CD4-positive, alpha-beta memory T cell (primary cell): ENCODE measurements at regions not wholly inside any gene's neighbourhood (a gene's known extent, or its start where the extent isn't known, plus 50 kb on each side); places are given as distances from the start of the nearest gene placed in this dataset.
"Not testable (repeated sequence)": the region's sequence is repeated elsewhere in the genome, so short reads cannot be mapped to it uniquely, and the experiment has no call there.

Experiments
- CTCF ChIA-PET: fragments of 350-600 bp; sonication (Branson Sonifier 250); formaldehyde crosslinking; loops from one replicate; lab custom pipeline; 2021; ENCODE audit warnings: inconsistent platforms; ENCODE audit not compliant: partially characterized antibody; lab: Charles Lee
- POLR2A ChIA-PET: fragments of 350-600 bp; sonication (Branson Sonifier 250); formaldehyde crosslinking; loops from one replicate; lab custom pipeline; 2021; ENCODE audit not compliant: partially characterized antibody; lab: Charles Lee
- DNase-seq, 5 donors: peaks; one replicate each; pipeline versions ENCODE4 v3.0.0 to v3.0.0-alpha.2; 2020 to 2022; ENCODE audit warnings: mixed read lengths in 1 of 5
- H3K27ac ChIP-seq: one replicate; pipeline ENCODE4 v1.7.0; 2013; ENCODE audit warnings: low read depth, low read length
- H3K27me3 ChIP-seq: 2 replicates; pipeline ENCODE4 v1.7.0; 2013; ENCODE audit warnings: mild to moderate bottlenecking, low read length, moderate library complexity; ENCODE audit not compliant: insufficient read depth
- H3K36me3 ChIP-seq: 2 replicates; pipeline ENCODE4 v1.7.0; 2013; ENCODE audit warnings: mild to moderate bottlenecking, low read length, moderate library complexity; ENCODE audit not compliant: insufficient read depth
- H3K4me1 ChIP-seq: 2 replicates; pipeline ENCODE4 v1.7.0; 2013; ENCODE audit warnings: mild to moderate bottlenecking, low read length, moderate library complexity; ENCODE audit not compliant: insufficient read depth
- H3K4me3 ChIP-seq, 2 donors: one replicate each; pipeline ENCODE4 v1.7.0; 2013; ENCODE audit warnings: low read length in 2 of 2, mild to moderate bottlenecking in 1 of 2
- H3K9me3 ChIP-seq, 2 donors: one replicate each; pipeline ENCODE4 v1.7.0; 2013; ENCODE audit warnings: low read length in 2 of 2, control low read depth in 1 of 2; ENCODE audit not compliant: control insufficient read depth in 1 of 2
- H3K27ac Mint-ChIP-seq, 7 donors: one replicate each; pipeline ENCODE4 v1.8.0; 2020 to 2021; ENCODE audit warnings: mixed read lengths in 7 of 7, mild to moderate bottlenecking in 6 of 7, inconsistent platforms in 3 of 7, moderate library complexity in 3 of 7
- H3K27me3 Mint-ChIP-seq, 2 donors: one replicate each; pipeline ENCODE4 v1.8.0; 2020 to 2021; ENCODE audit warnings: mixed read lengths in 2 of 2
- H3K36me3 Mint-ChIP-seq, 2 donors: one replicate each; pipeline ENCODE4 v1.8.0; 2020 to 2021; ENCODE audit warnings: mixed read lengths in 2 of 2, inconsistent platforms in 1 of 2, mild to moderate bottlenecking in 1 of 2
- H3K4me1 Mint-ChIP-seq, 4 donors: one replicate each; pipeline ENCODE4 v1.8.0; 2020 to 2021; ENCODE audit warnings: mixed read lengths in 4 of 4, mild to moderate bottlenecking in 1 of 4
- H3K4me3 Mint-ChIP-seq, 8 donors: one replicate each; pipeline ENCODE4 v1.8.0; 2020 to 2021; ENCODE audit warnings: mixed read lengths in 8 of 8, mild to moderate bottlenecking in 7 of 8, moderate library complexity in 6 of 8, inconsistent platforms in 3 of 8
- H3K9me3 Mint-ChIP-seq, 8 donors: one replicate each; pipeline ENCODE4 v1.8.0; 2020 to 2021; ENCODE audit warnings: mixed read lengths in 8 of 8, mild to moderate bottlenecking in 5 of 8, inconsistent platforms in 3 of 8, moderate library complexity in 1 of 8
- intact Hi-C: fragments of 100-400 bp; cut with micrococcal nuclease; formaldehyde crosslinking; loops from one replicate; pipeline ENCODE4 v1.15.1; 2023

DNA sequence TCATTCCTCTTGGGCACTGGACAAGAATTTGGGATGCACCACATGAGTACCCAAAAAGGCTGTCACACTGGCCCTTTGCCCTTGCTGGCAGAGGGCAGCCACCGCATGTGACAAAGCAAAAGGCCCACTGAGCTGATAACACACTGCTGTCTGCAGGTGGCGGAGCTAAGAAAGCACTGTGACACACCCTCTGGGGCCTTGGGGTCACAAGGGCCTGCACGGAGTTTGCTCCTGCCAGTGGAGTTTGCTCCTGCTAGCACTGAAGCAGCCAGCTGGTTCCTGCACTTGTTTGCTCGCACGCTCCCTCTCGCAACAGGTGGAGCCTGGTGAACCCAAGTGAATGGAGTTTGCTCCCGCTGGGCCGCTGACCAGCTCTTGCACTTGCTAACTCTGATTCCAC lies 132.6 kb downstream of the LCA5 start:
- ChIA-PET POLR2A (no interaction called here), CTCF (no interaction called here)
- H3K36me3 ChIP-seq, result no peaks in the 10 kb centered on the region
- intact Hi-C loops, result no loop called here
- no peak overlapping the region for H3K27ac Mint-ChIP-seq
- H3K4me1 Mint-ChIP-seq, result no peaks in the 10 kb centered on the region
- H3K36me3 Mint-ChIP-seq, result no peaks in the 10 kb centered on the region
- H3K27ac ChIP-seq, result no peak overlapping the region
- no peak overlapping the region for H3K4me3 ChIP-seq
- DNase-seq, result no peak
- H3K9me3 Mint-ChIP-seq, result no peaks in the 10 kb centered on the region
- peaks cover 0 to 3% of the 10 kb centered on the region in 2 donors for H3K27me3 Mint-ChIP-seq
- no peak overlapping the region for H3K4me3 Mint-ChIP-seq
- no peaks in the 10 kb centered on the region for H3K9me3 ChIP-seq
- H3K4me1 ChIP-seq, result no peaks in the 10 kb centered on the region
- no peaks in the 10 kb centered on the region for H3K27me3 ChIP-seq

DNA sequence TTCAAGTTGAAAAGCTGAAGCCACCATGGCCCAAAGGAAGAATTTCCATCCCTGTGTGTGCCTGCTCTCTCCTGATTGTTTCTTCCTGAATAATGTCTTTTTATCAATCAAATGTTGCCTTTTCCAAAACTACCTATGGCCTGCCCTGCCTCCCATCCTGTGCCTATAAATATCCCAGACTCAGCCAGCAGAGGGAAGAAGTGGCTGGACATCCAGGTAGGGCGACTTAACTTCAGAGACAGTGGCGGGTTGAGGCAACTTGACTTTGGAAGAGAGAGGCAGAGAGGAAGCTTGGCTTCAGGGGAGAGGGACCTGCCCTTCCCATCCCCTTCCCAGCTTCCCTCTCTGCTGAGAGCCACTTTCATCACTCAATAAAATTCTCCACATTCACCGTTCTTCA lies 133.0 kb downstream of the LCA5 start:
- CTCF ChIA-PET, result no interaction called here
- no peak for DNase-seq
- intact Hi-C loops, result no loop called here
- Histone ChIP-seq H3K27ac (no peak overlapping the region), H3K4me3 (no peak overlapping the region), H3K36me3 (no peaks in the 10 kb centered on the region), H3K4me1 (no peaks in the 10 kb centered on the region), H3K27me3 (no peaks in the 10 kb centered on the region), H3K9me3 (no peaks in the 10 kb centered on the region)
- H3K9me3 Mint-ChIP-seq, result no peaks in the 10 kb centered on the region
- H3K36me3 Mint-ChIP-seq, result no peaks in the 10 kb centered on the region
- no peak overlapping the region for H3K27ac Mint-ChIP-seq
- H3K27me3 Mint-ChIP-seq, result peaks cover 0 to 3% of the 10 kb centered on the region in 2 donors
- H3K4me3 Mint-ChIP-seq, result no peak overlapping the region
- POLR2A ChIA-PET, result no interaction called here
- no peaks in the 10 kb centered on the region for H3K4me1 Mint-ChIP-seq

- intact Hi-C loops, result no loop called here
- POLR2A ChIA-PET, result no interaction called here
Observed at GRCh38 chr6:79403563-79403962, 133.7 kb downstream of the LCA5 start.

DNA sequence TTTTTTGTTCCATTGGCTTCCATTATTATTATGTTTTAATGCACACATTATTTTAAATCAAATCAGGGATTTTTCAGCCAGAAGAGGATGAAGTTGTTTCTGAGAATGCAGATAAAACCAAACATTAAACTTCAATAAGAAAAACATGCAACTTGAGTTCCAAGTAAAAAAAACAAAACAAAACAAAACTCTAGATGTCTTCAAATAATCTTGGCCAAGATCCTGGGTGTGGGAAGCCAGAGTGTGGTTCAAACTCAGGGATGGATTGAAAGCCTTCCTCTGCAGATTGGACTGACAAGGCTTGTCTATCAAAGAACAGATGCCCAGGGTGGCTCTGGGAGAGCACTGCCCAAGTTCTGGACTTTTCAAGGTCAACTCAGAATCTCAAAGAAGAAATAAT lies 134.1 kb downstream of the LCA5 start:
- peaks cover 0 to 4% of the 10 kb centered on the region in 2 donors for H3K27me3 Mint-ChIP-seq
- POLR2A ChIA-PET, result no interaction called here
- H3K36me3 Mint-ChIP-seq, result no peaks in the 10 kb centered on the region
- no peak overlapping the region for H3K27ac Mint-ChIP-seq
- H3K9me3 Mint-ChIP-seq, result peaks cover 0 to 3% (median 0%) of the 10 kb centered on the region in 8 donors
- intact Hi-C loops, result no loop called here
- no peak overlapping the region for H3K4me3 Mint-ChIP-seq
- Histone ChIP-seq H3K4me3 (no peak overlapping the region), H3K27ac (no peak overlapping the region), H3K9me3 (no peaks in the 10 kb centered on the region), H3K4me1 (no peaks in the 10 kb centered on the region), H3K36me3 (no peaks in the 10 kb centered on the region), H3K27me3 (no peaks in the 10 kb centered on the region)
- DNase-seq, result no peak
- CTCF ChIA-PET, result no interaction called here
- no peaks in the 10 kb centered on the region for H3K4me1 Mint-ChIP-seq

More at GRCh38 chr6:79403563-79403962, 133.7 kb downstream of the LCA5 start:
- H3K4me3 Mint-ChIP-seq, result no peak overlapping the region
- H3K27ac Mint-ChIP-seq, result no peak overlapping the region
- no peak for DNase-seq
- H3K9me3 Mint-ChIP-seq, result no peaks in the 10 kb centered on the region
- Histone ChIP-seq H3K4me1 (no peaks in the 10 kb centered on the region), H3K27ac (no peak overlapping the region), H3K4me3 (no peak overlapping the region), H3K9me3 (no peaks in the 10 kb centered on the region), H3K27me3 (no peaks in the 10 kb centered on the region), H3K36me3 (no peaks in the 10 kb centered on the region)
- H3K4me1 Mint-ChIP-seq, result no peaks in the 10 kb centered on the region
- H3K27me3 Mint-ChIP-seq, result peaks cover 0 to 4% of the 10 kb centered on the region in 2 donors
- CTCF ChIA-PET, result no interaction called here
- no peaks in the 10 kb centered on the region for H3K36me3 Mint-ChIP-seq

- Mint-ChIP-seq H3K36me3 (no peaks in the 10 kb centered on the region), H3K4me3 (no peak overlapping the region), H3K27ac (no peak overlapping the region), H3K27me3 (peaks cover 0 to 5% of the 10 kb centered on the region in 2 donors), H3K9me3 (peaks cover 0 to 3% (median 0%) of the 10 kb centered on the region in 8 donors), H3K4me1 (no peaks in the 10 kb centered on the region)
- Histone ChIP-seq H3K27ac (no peak overlapping the region), H3K4me3 (no peak overlapping the region), H3K27me3 (no peaks in the 10 kb centered on the region), H3K4me1 (no peaks in the 10 kb centered on the region), H3K36me3 (no peaks in the 10 kb centered on the region), H3K9me3 (no peaks in the 10 kb centered on the region)
- CTCF ChIA-PET, result no interaction called here
- POLR2A ChIA-PET, result no interaction called here
- intact Hi-C loops, result no loop called here
- DNase-seq, result no peak
Observed at GRCh38 chr6:79399499-79399898, 137.7 kb downstream of the LCA5 start.

DNA sequence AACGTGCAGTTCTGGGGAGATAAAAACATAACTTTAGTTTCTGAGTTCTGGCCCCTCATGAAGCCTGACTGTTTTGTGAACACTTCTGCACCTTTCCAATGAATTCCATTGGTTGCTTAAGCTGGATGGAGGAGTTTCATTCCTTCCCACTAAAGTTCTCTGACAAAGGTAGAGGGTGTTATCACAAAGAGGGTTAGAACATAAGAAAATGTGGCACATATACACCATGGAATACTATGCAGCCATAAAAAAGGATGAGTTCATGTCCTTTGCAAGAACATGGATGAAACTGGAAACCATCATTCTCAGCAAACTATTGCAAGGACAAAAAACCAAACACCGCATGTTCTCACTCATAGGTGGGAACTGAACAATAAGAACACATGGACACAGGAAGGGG lies 138.6 kb downstream of the LCA5 start:
- H3K9me3 Mint-ChIP-seq, H3K4me1 ChIP-seq, DNase-seq, POLR2A ChIA-PET, H3K27me3 Mint-ChIP-seq, H3K36me3 Mint-ChIP-seq, H3K36me3 ChIP-seq, intact Hi-C loops, H3K27ac ChIP-seq, H3K27ac Mint-ChIP-seq, H3K9me3 ChIP-seq, H3K27me3 ChIP-seq, H3K4me3 ChIP-seq, H3K4me3 Mint-ChIP-seq, CTCF ChIA-PET, H3K4me1 Mint-ChIP-seq: not testable (repeated sequence)

- no peaks in the 10 kb centered on the region for H3K36me3 ChIP-seq
- H3K9me3 ChIP-seq, result no peaks in the 10 kb centered on the region
- H3K27me3 Mint-ChIP-seq, result peaks cover 0 to 5% of the 10 kb centered on the region in 2 donors
- no peaks in the 10 kb centered on the region for H3K4me1 Mint-ChIP-seq
- H3K4me3 Mint-ChIP-seq, result no peak overlapping the region
- no peaks in the 10 kb centered on the region for H3K36me3 Mint-ChIP-seq
- H3K27ac ChIP-seq, result no peak overlapping the region
- no peaks in the 10 kb centered on the region for H3K27me3 ChIP-seq
- peaks cover 0 to 8% (median under 1%) of the 10 kb centered on the region in 8 donors for H3K9me3 Mint-ChIP-seq
- no peak overlapping the region for H3K4me3 ChIP-seq
- H3K4me1 ChIP-seq, result no peaks in the 10 kb centered on the region
- intact Hi-C loops, result no loop called here
- ChIA-PET POLR2A (no interaction called here), CTCF (no interaction called here)
- H3K27ac Mint-ChIP-seq, result no peak overlapping the region
- no peak for DNase-seq
Observed at GRCh38 chr6:79396625-79397024, 140.6 kb downstream of the LCA5 start.

GRCh38 chr6:79394690-79395089 lies 142.5 kb downstream of the LCA5 start:
- DNase-seq, result no peak
- CTCF ChIA-PET, result interaction anchor here (1.3 kb wide), 1 partner anchor 9 kb away, joined by 4 read pairs; no protein-coding TSS in a partner anchor
- H3K27me3 ChIP-seq, result no peaks in the 10 kb centered on the region
- POLR2A ChIA-PET, result no interaction called here
- Mint-ChIP-seq H3K36me3 (no peaks in the 10 kb centered on the region), H3K27ac (no peak overlapping the region), H3K9me3 (peaks cover 0 to 8% (median under 1%) of the 10 kb centered on the region in 8 donors), H3K4me1 (no peaks in the 10 kb centered on the region), H3K27me3 (peaks cover 0 to 3% of the 10 kb centered on the region in 2 donors), H3K4me3 (no peak overlapping the region)
- no peak overlapping the region for H3K4me3 ChIP-seq
- H3K27ac ChIP-seq, result no peak overlapping the region
- intact Hi-C loops, result no loop called here
- H3K4me1 ChIP-seq, result no peaks in the 10 kb centered on the region
- H3K9me3 ChIP-seq, result no peaks in the 10 kb centered on the region
- no peaks in the 10 kb centered on the region for H3K36me3 ChIP-seq
